ENCODE measurements at regions not wholly inside any gene's neighbourhood (a gene's known extent, or its start where the extent isn't known, plus 50 kb on each side); places are given as distances from the start of the nearest gene placed in this dataset.
A peak's percentile ranks its signal among the peaks of the same experiment; 100 is the strongest.

- TF ChIP-seq, protein P1, sequence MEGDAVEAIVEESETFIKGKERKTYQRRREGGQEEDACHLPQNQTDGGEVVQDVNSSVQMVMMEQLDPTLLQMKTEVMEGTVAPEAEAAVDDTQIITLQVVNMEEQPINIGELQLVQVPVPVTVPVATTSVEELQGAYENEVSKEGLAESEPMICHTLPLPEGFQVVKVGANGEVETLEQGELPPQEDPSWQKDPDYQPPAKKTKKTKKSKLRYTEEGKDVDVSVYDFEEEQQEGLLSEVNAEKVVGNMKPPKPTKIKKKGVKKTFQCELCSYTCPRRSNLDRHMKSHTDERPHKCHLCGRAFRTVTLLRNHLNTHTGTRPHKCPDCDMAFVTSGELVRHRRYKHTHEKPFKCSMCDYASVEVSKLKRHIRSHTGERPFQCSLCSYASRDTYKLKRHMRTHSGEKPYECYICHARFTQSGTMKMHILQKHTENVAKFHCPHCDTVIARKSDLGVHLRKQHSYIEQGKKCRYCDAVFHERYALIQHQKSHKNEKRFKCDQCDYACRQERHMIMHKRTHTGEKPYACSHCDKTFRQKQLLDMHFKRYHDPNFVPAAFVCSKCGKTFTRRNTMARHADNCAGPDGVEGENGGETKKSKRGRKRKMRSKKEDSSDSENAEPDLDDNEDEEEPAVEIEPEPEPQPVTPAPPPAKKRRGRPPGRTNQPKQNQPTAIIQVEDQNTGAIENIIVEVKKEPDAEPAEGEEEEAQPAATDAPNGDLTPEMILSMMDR (IDR thresholded peaks at IDR 0.05) = peak; percentile 22
- TF ChIP-seq POLR2AphosphoS5 (IDR thresholded peaks at IDR 0.05; ENCODE audit: low read depth, low read length) (no peak), SIN3A (IDR thresholded peaks at IDR 0.05; ENCODE audit: borderline replicate concordance, insufficient read depth, low read depth, low read length) (no peak), TCF7L2 (IDR thresholded peaks at IDR 0.05; ENCODE audit: low read depth, low read length) (no peak)
- TF ChIP-seq, protein P2, sequence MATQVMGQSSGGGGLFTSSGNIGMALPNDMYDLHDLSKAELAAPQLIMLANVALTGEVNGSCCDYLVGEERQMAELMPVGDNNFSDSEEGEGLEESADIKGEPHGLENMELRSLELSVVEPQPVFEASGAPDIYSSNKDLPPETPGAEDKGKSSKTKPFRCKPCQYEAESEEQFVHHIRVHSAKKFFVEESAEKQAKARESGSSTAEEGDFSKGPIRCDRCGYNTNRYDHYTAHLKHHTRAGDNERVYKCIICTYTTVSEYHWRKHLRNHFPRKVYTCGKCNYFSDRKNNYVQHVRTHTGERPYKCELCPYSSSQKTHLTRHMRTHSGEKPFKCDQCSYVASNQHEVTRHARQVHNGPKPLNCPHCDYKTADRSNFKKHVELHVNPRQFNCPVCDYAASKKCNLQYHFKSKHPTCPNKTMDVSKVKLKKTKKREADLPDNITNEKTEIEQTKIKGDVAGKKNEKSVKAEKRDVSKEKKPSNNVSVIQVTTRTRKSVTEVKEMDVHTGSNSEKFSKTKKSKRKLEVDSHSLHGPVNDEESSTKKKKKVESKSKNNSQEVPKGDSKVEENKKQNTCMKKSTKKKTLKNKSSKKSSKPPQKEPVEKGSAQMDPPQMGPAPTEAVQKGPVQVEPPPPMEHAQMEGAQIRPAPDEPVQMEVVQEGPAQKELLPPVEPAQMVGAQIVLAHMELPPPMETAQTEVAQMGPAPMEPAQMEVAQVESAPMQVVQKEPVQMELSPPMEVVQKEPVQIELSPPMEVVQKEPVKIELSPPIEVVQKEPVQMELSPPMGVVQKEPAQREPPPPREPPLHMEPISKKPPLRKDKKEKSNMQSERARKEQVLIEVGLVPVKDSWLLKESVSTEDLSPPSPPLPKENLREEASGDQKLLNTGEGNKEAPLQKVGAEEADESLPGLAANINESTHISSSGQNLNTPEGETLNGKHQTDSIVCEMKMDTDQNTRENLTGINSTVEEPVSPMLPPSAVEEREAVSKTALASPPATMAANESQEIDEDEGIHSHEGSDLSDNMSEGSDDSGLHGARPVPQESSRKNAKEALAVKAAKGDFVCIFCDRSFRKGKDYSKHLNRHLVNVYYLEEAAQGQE (IDR thresholded peaks at IDR 0.05; ENCODE audit: insufficient read depth in 1 of 2, low read depth in 2 of 2, low read length in 1 of 2) = no peak
These were observed 375.0 kb downstream of the WDR72 start for GRCh38 chr15:53384417-53384816.
